Mononuclear cell (primary cell): ENCODE measurements at regions not wholly inside any gene's neighbourhood (a gene's known extent, or its start where the extent isn't known, plus 50 kb on each side); places are given as distances from the start of the nearest gene placed in this dataset.
"Not testable (repeated sequence)": the region's sequence is repeated elsewhere in the genome, so short reads cannot be mapped to it uniquely, and the experiment has no call there.

ENCODE experiments used
- H3K27me3 ChIP-seq: 2 replicates; pipeline ENCODE4 v1.6.0; 2011; ENCODE audit warnings: low read length, control low read depth; ENCODE audit not compliant: insufficient read depth
- H3K4me1 ChIP-seq: 2 replicates; pipeline ENCODE4 v1.5.1; 2011; ENCODE audit warnings: mild to moderate bottlenecking, low read length, control low read depth; ENCODE audit not compliant: insufficient read depth
- H3K4me3 ChIP-seq: 2 replicates; pipeline ENCODE4 v1.5.1; 2011; ENCODE audit warnings: mild to moderate bottlenecking, low read length, moderate library complexity
- H3K9me3 ChIP-seq: 2 replicates; pipeline ENCODE4 v1.5.1; 2011; ENCODE audit warnings: low read depth, mild to moderate bottlenecking, control low read depth, low read length

DNA sequence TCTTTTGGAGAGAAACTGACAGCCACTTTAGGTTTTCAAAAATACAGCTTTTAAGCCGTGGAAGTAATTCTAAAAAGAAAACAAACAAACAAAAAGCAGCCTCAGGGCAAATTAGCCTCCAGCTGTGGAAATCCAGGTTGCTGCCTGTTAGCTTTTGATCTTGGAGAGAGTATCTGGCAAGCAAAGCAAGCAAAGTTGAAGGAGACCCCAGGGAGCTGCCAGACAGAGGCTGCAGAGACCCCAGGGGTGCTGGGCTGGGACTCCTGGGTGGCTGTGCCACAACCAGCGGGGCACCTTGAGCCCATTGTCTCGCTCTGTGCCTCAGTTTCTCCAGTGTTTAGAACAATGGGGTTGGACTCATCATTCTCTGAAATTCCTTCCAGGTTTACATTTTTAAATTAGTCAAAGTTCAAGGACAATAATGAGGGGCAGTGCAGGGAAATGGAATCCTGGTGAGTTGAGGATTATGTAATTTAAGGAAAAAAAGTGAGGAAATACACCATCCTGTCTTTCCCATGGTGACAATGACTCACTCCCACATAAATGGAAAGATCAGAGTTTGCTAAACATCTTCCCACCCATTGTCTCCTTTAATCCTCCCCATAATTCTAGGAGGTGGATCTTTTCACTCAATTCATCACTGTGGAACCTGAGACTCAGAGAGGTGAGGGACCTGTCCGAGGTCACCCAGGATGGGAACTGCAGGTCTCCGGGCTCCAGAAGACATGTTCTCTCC lies 480.5 kb downstream of the MATN1 start:
- Histone ChIP-seq H3K4me1 (no peaks in the 10 kb centered on the region), H3K27me3 (no peaks in the 10 kb centered on the region), H3K4me3 (no peak overlapping the region), H3K9me3 (no peaks in the 10 kb centered on the region)

DNA sequence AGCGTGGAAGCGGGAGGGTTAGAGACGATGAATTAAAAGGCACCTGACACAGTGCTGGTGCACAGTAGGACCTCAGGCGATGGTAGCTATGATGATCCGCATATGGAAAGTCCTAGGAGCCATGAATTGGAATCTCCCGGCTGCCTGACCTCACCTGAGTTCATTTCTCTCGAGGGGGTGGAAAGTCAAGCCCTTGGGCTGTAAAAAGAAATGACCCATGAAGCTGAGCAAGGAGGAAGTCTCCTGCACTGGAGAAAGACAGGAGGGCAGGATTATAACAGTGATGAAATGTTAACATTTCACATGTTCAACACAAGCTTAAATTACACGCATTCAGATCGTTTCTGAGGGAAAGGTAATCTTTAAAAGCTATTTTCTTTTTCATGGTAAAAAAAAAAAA lies 481.2 kb downstream of the MATN1 start:
- H3K4me1 ChIP-seq: no peaks in the 10 kb centered on the region
- no peak overlapping the region for H3K4me3 ChIP-seq
- H3K9me3 ChIP-seq: no peaks in the 10 kb centered on the region
- no peaks in the 10 kb centered on the region for H3K27me3 ChIP-seq

DNA sequence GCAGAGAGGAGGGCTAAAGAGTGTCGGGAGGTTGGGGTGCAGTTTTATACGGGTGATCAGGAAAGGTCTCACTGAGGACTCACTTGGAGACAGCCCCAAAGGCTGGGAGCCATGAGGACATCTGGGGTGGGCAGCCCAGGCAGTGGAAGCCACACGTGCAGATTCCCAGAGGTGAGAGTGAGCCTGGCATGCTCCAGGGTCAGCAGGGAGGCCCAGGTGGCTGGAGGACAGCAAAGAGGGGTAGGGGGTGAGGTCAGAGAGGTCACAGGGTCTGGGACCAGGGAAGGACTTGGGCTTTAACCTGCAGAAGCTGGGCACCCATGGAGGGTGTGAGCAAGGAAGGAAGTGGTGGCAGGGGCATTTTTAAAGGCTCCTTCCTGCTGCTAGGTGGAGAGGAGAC lies 481.7 kb downstream of the MATN1 start:
- H3K9me3 ChIP-seq: no peaks in the 10 kb centered on the region
- no peaks in the 10 kb centered on the region for H3K27me3 ChIP-seq
- no peaks in the 10 kb centered on the region for H3K4me1 ChIP-seq
- no peak overlapping the region for H3K4me3 ChIP-seq

GRCh38 chr1:30234091-30234490 lies 489.3 kb downstream of the MATN1 start:
- Histone ChIP-seq H3K27me3 (no peaks in the 10 kb centered on the region), H3K4me1 (no peaks in the 10 kb centered on the region)

DNA sequence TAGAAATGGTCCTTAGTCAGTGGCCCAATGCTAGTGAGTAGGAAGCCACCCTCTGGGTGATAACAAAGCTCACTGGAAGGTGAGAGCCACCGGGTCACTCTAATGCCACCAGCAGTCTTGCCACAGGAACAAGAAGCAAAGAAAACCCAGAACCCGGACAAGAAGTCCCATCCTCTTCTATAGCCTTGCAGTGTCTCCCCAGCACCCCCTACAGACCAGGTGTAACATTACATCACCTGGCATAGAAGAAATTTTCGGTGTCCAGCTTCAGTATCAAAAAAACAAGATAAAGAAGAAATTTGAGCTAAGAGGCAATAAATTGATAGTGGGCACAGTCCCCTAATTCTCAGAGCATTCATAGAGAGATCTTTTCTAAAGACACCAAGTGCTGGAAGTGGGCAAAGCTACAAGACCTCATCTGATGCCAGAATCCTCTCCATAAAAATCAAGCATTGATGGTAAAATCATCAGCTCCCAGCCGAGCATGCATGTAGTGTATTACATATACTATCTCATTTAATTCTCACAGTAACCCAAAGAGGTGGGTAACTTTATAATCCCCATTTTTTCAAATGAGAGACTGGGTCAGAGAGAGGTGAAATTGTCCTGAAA lies 491.0 kb downstream of the MATN1 start:
- H3K9me3 ChIP-seq: no peaks in the 10 kb centered on the region
- no peaks in the 10 kb centered on the region for H3K27me3 ChIP-seq
- no peaks in the 10 kb centered on the region for H3K4me1 ChIP-seq
- no peak overlapping the region for H3K4me3 ChIP-seq

More at GRCh38 chr1:30234091-30234490, 489.3 kb downstream of the MATN1 start:
- no peaks in the 10 kb centered on the region for H3K9me3 ChIP-seq
- H3K4me3 ChIP-seq: no peak overlapping the region

DNA sequence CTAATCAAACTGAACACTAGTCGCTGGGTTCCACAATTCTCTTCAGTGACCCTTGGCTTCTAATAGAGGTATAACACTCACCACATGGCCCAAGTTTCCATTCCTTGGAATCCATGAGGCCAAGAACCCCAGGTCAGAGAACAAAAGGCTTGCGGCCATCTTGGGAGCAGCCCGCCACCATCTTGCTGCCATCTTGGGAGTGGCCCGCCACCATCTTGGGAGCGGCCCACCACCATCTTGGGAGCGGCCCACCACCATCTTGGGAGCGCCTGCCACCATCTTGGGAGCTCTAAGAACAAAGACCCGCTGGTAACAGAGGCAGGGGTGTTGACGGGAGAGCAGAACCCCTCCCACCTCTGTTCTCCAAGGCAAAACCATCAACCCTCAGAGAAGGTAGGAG lies 493.4 kb downstream of the MATN1 start:
- no peaks in the 10 kb centered on the region for H3K4me1 ChIP-seq
- H3K4me3 ChIP-seq: no peak overlapping the region
- no peaks in the 10 kb centered on the region for H3K27me3 ChIP-seq
- H3K9me3 ChIP-seq: no peaks in the 10 kb centered on the region

DNA sequence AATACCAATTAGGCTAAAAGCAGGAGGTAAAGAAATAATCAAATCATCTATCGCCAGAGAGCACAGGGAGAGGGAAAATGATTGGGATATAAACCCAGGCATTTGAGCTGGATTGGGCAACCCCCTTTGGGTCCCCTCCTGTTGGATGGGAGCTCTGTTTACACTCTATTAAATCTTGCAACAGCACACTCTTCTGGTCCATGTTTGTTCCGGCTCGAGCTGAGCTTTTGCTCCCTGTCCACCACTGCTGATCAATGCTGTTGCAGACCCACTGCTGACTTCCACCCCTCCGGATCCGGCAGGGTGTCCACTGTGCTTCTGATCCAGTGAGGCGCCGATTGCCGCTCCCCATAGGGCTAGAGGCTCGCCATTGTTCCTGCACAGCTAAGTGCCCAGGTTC lies 493.8 kb downstream of the MATN1 start:
- Histone ChIP-seq H3K9me3 (no peaks in the 10 kb centered on the region), H3K27me3 (no peaks in the 10 kb centered on the region), H3K4me1 (no peaks in the 10 kb centered on the region), H3K4me3 (no peak overlapping the region)

DNA sequence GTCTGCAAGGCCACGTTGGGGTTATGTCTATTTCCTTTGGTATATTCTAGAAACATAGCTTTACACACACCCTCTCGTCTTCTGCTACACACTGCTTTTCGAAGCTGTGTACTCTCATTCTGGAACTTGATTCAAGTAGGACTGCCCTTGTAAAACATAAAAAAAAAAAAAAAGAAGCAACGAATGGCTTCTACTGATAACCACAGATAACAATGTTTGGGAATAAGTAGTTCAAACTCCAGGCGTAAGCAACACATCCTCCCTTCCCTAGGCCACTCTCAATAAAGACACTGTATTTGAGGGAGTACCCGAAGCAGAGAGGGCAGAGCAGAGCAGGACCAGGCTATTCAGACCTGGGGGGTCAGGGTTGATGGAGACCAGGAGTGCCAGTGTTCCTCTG lies 496.7 kb downstream of the MATN1 start:
- no peaks in the 10 kb centered on the region for H3K27me3 ChIP-seq
- H3K9me3 ChIP-seq: no peaks in the 10 kb centered on the region
- H3K4me1 ChIP-seq: no peaks in the 10 kb centered on the region
- no peak overlapping the region for H3K4me3 ChIP-seq

GRCh38 chr1:30225357-30225756 lies 498.0 kb downstream of the MATN1 start:
- H3K4me1 ChIP-seq: no peaks in the 10 kb centered on the region
- H3K9me3 ChIP-seq: no peaks in the 10 kb centered on the region
- no peak overlapping the region for H3K4me3 ChIP-seq
- H3K27me3 ChIP-seq: no peaks in the 10 kb centered on the region

DNA sequence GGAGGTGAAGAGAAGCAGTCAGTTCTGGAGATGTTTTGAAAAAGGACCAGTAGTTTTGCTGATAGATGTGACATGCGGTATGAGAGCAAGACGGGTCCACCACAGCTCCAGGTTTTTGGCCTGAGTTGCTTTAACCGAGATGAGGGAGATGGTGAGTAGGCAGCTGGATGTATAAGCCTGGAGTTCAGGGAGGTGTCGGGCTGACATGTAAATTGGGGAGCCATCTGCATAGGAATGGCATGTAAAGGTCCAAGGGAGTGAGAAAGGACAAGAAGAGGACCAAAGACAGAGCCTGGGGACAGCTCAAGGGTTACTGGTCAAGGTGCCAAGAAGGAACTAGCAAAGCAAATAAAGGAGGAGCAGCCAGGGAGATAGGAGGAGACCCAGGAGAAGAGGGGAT lies 503.7 kb downstream of the MATN1 start:
- no peaks in the 10 kb centered on the region for H3K27me3 ChIP-seq
- H3K9me3 ChIP-seq: no peaks in the 10 kb centered on the region
- no peak overlapping the region for H3K4me3 ChIP-seq
- H3K4me1 ChIP-seq: no peaks in the 10 kb centered on the region

DNA sequence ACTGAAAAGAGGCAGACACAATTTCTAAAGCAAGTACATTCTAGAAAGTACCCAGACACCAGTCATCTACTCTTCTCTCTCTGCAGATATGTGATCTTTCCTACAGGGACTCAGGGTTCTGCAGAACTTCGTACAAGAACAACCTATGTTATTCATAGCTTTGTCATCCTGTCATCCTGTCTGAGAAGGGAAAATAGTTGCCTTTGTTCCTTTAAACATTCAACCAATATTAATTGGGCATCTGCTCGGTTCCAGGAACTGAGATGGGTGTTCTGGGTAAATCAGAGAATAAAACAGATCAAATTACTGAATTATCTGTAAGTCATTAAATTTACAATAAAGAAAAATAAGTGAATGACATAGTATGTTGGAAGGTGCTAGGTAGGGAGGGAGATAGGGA lies 504.9 kb downstream of the MATN1 start:
- Histone ChIP-seq H3K9me3 (no peaks in the 10 kb centered on the region), H3K4me1 (no peaks in the 10 kb centered on the region), H3K27me3 (no peaks in the 10 kb centered on the region)

DNA sequence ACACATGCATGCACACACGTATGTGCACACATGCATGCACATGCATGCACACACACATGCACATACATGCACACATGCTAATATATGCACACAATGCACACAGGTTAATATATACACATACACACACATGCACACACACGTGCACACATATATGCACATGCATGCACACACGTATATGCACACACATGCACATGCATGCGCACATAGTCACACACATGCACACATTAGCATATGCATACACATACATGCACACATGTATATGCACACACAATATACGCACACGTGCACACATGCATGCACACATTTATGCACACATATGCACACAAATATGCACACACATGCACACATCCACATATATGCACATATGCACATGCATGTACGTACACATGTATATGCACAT lies 506.8 kb downstream of the MATN1 start:
- Histone ChIP-seq H3K4me3 (no peak overlapping the region), H3K4me1 (no peaks in the 10 kb centered on the region), H3K9me3 (no peaks in the 10 kb centered on the region), H3K27me3 (no peaks in the 10 kb centered on the region)

More for the DNA sequence above, 504.9 kb downstream of the MATN1 start:
- H3K4me3 ChIP-seq: no peak overlapping the region

DNA sequence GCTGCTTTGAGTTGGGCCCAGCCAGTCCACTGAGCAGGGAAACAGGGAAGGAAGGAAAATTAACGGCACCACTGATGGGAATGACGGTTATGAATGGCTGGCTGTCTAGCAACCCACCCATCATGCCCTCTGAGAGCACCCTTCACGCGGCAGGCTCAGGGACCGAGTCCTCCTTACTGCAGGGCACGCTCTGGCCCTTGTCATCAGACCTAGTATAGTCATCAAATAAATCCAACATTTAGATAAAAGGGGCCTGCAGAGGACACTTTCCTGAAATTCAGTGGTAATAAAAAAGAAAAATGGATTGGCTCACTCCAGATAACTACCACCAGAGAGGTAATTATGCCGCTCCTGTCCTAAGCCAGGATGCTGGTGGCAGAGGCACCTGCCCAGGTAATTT lies 509.4 kb downstream of the MATN1 start:
- H3K9me3 ChIP-seq: no peaks in the 10 kb centered on the region
- H3K4me3 ChIP-seq: no peak overlapping the region
- no peaks in the 10 kb centered on the region for H3K27me3 ChIP-seq
- no peaks in the 10 kb centered on the region for H3K4me1 ChIP-seq

DNA sequence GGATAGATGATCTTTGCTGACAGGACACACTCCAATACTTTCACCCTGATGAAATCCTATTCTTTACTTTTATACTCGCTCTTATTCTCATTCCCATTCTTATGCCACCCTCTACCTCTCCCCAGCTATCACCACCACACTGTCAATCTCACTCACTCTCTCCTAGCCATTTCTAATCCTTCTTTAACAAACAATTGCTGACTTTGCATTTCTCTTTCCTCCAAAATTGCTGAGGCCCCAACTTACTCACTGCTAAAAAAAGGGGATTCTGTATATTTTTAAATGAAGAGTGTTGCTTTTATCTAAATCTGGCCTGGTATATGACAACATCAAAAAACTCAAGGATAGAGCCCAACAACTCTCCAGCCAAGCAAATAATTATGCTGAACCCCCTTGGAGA lies 515.4 kb downstream of the MATN1 start:
- not testable (repeated sequence) for H3K9me3 ChIP-seq, H3K4me1 ChIP-seq, H3K27me3 ChIP-seq, H3K4me3 ChIP-seq

DNA sequence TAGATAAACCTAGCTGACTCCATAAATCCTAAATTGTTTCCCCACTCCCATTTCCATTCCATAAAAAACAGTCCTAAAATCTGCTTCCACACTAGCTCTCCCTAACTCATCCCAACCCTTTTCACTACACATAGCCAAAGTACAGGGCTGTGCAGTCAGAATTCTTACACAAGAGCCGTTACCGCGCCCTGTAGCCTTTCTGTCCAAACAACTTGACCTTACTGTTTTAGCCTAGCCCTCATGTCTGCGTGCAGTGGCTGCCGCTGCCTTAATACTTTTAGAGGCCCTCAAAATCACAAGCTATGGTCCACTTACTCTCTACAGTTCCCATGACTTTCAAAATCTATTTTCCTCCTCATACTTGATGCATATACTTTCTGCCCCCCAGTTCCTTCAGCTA lies 516.8 kb downstream of the MATN1 start:
- H3K4me1 ChIP-seq, H3K9me3 ChIP-seq, H3K4me3 ChIP-seq, H3K27me3 ChIP-seq: not testable (repeated sequence)

- H3K4me1 ChIP-seq, H3K4me3 ChIP-seq, H3K27me3 ChIP-seq, H3K9me3 ChIP-seq: not testable (repeated sequence)
These were observed 518.5 kb downstream of the MATN1 start for GRCh38 chr1:30204916-30205315.
